Hematopoietic multipotent progenitor cell treated with erythropoietin and hydrocortisone succinate and interleukin-3 and kit ligand, for 4 days (in vitro differentiated cells): ENCODE measurements at regions not wholly inside any gene's neighbourhood (a gene's known extent, or its start where the extent isn't known, plus 50 kb on each side); places are given as distances from the start of the nearest gene placed in this dataset.

ENCODE experiments used
- DNase-seq: peaks from one replicate; pipeline ENCODE4 v3.0.0-alpha.2; 2015

DNA sequence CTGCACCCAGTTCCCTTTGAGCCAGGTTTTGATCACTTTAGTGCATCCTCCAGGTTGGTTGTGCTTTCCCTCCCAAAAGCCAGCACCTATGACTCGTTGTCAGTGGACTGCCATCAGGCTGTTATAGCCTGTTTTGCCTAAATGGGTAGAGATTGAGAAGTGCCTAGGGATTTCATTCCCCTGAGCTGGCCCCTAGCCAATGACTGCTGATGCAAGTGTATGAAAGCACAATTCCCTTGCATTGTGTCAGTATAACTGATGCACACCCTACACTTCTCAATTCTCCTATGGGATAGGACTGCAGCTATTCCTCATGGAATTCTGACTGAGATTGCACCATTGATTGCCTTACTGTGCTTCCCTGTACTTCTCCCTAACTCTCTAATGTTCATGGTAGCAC, 102.1 kb upstream of the ARPP21 start:
- no peak for DNase-seq

DNA sequence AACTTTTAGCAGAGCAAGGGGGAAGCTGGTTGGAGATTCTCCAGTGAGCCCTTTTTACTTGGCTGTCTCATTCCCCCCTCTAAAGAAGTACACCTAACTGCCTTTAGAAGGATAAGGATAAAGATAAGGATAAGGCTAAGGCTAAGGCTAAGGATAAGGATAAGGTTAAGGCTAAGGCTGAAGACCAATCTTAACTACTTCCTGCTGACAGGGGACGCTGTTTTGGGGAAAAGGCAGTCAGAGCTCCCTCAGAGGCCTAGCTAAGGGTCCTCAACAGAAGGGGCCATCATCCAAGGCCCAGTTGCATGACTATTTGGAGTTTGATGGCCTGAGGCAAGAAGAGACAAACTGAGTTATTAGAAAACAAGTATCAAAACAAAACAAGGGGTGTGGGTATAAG, 94.3 kb upstream of the ARPP21 start:
- DNase-seq: no peak

DNA sequence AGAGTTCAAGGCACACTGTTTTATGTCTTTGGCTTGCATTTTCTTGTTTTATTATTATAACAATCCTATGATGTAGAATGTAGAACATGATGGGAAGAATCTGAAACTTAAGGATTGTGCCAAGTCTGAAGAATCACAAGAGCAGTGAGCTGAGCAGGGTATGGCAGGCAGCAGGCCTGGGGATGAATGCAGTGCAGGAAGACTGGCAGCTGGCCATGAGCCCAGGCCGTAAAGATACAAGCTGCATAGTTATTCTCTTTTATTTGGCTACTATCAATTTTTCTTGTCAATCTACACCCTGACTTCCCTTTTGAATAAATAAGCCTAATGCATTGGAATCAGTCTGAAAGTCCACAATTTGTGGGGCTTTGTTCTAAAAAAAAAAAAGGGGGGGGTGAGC, 89.6 kb upstream of the ARPP21 start:
- DNase-seq: no peak

GRCh38 chr3:35562141-35562540, 77.2 kb upstream of the ARPP21 start:
- DNase-seq: no peak

DNA sequence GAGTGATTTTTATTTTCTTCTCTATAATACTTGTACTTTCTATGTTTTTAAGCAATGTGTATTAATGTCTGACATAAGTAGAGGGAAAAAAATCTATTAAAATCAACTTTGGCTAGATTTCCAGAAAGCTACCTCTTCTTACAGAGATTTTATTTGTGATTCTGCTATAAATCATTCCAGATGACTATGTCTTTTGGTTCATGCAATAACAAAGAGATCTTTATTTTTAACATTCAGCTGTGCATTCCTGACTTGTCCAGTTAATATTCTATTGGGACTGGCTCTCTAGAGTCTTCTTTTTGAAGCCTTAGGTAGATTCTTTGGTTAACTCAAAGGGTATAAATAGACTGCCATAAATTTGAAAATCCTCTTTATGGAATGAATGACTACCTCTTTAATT, 74.3 kb upstream of the ARPP21 start:
- no peak for DNase-seq
